Body of pancreas (tissue), 4 donors: ENCODE measurements at regions not wholly inside any gene's neighbourhood (a gene's known extent, or its start where the extent isn't known, plus 50 kb on each side); places are given as distances from the start of the nearest gene placed in this dataset.
"Not testable (repeated sequence)": the region's sequence is repeated elsewhere in the genome, so short reads cannot be mapped to it uniquely, and the experiment has no call there.

Experiments
- ATAC-seq: fragments of 150-250 bp; one replicate; pipeline ENCODE4 v1.9.1; 2016
- DNase-seq, 4 donors: peaks; one replicate each; pipeline ENCODE4 v3.0.0-alpha.2; 2019
- H3K27ac ChIP-seq, 4 donors: fragments of 200-600 bp; sonication (generic); 1 replicate in 3 of 4; 2 replicates in 1 of 4; pipeline versions ENCODE4 v1.5.1 to v1.6.1; 2016 to 2019; ENCODE audit warnings: mild to moderate bottlenecking in 1 of 4, mixed read lengths in 1 of 4, moderate library complexity in 1 of 4
- H3K27me3 ChIP-seq, 2 donors: fragments of 200-600 bp; sonication (generic); one replicate each; pipeline ENCODE4 v1.6.0; 2016; ENCODE audit warnings: mild to moderate bottlenecking in 1 of 2
- H3K36me3 ChIP-seq, 2 donors: fragments of 200-600 bp; sonication (generic); replicated peaks in 1 of 2; 2 replicates each; pipeline ENCODE4 v1.5.1; 2016; ENCODE audit warnings: low read depth in 2 of 2; ENCODE audit not compliant: insufficient read depth in 1 of 2
- H3K4me1 ChIP-seq: fragments of 200-600 bp; sonication (generic); one replicate; pipeline ENCODE4 v1.6.0; 2016
- H3K4me3 ChIP-seq, 2 donors: fragments of 200-600 bp; sonication (generic); 1 replicate in 1 of 2; 2 replicates in 1 of 2; pipeline ENCODE4 v1.5.1; 2016 to 2019
- H3K9me3 ChIP-seq, 3 donors: fragments of 200-600 bp; sonication (generic); 1 replicate in 2 of 3; 2 replicates in 1 of 3; pipeline ENCODE4 v1.5.1; 2016
- CTCF ChIP-seq, 7 experiments: fragments of 450-650 bp in 4 of 7; fragments of 200-600 bp in 3 of 7; sonication (generic) in 3 of 7; IDR thresholded peaks; one replicate each; pipeline ENCODE4 v1.5.1; 2016 to 2019; ENCODE audit warnings: antibody characterized with exemption in 7 of 7
- POLR2A ChIP-seq, 3 donors: fragments of 450-650 bp; IDR thresholded peaks; one replicate each; pipeline ENCODE4 v1.6.1; 2016; ENCODE audit warnings: antibody characterized with exemption in 3 of 3, mild to moderate bottlenecking in 2 of 3
- WGBS, 2 donors: methylation state at CpG; one replicate each; pipeline ENCODE4 v1.1.5; 2017; 5-methylcytosine and 5-hydroxymethylcytosine counted together
- intact Hi-C: fragments of 100-400 bp; cut with DNase I; formaldehyde crosslinking; loops from one replicate; pipeline ENCODE4 v1.15.1; 2023

- intact Hi-C loops, result no loop called here
- Histone ChIP-seq H3K4me1 (no peaks in the 10 kb centered on the region), H3K36me3 (no peaks in the 10 kb centered on the region), H3K9me3 (no peaks in the 10 kb centered on the region), H3K4me3 (no peak overlapping the region), H3K27me3 (no peaks in the 10 kb centered on the region), H3K27ac (no peak overlapping the region)
- 80 to 86% methylated on average over 12 of the region's 12 CpGs for WGBS, 2 donors
- no peak for TF ChIP-seq CTCF (IDR thresholded peaks at IDR 0.05)
- no peak for TF ChIP-seq POLR2A (IDR thresholded peaks at IDR 0.05)
- DNase-seq, result no peak
- no peak for ATAC-seq
Measured at GRCh38 chr21:19224090-19224489, 820.5 kb upstream of the TMPRSS15 start.

GRCh38 chr21:19228226-19228625 lies 824.6 kb upstream of the TMPRSS15 start:
- DNase-seq (no peak), ATAC-seq (no peak)
- Histone ChIP-seq H3K9me3 (no peaks in the 10 kb centered on the region), H3K4me1 (no peaks in the 10 kb centered on the region), H3K36me3 (no peaks in the 10 kb centered on the region), H3K4me3 (no peak overlapping the region), H3K27me3 (no peaks in the 10 kb centered on the region), H3K27ac (no peak overlapping the region)
- no peak for TF ChIP-seq POLR2A (IDR thresholded peaks at IDR 0.05)
- no peak for TF ChIP-seq CTCF (IDR thresholded peaks at IDR 0.05)
- intact Hi-C loops, result no loop called here
- WGBS, 2 donors, result 26 to 42% methylated on average over 1 of the region's 1 CpG

- H3K36me3 ChIP-seq, intact Hi-C loops, H3K4me3 ChIP-seq, DNase-seq, H3K4me1 ChIP-seq, H3K9me3 ChIP-seq, ATAC-seq, H3K27me3 ChIP-seq, H3K27ac ChIP-seq: not testable (repeated sequence)
- WGBS, 2 donors, result 81 to 86% methylated on average over 12 of the region's 12 CpGs
Measured at GRCh38 chr21:19233841-19234240, 830.3 kb upstream of the TMPRSS15 start.

- WGBS, 2 donors, result 74% methylated on average over 9 of the region's 9 CpGs
- Histone ChIP-seq H3K4me1 (no peaks in the 10 kb centered on the region), H3K4me3 (no peak overlapping the region), H3K27ac (no peak overlapping the region), H3K27me3 (no peaks in the 10 kb centered on the region), H3K9me3 (no peaks in the 10 kb centered on the region), H3K36me3 (no peaks in the 10 kb centered on the region)
- intact Hi-C loops, result no loop called here
- TF ChIP-seq POLR2A (IDR thresholded peaks at IDR 0.05), result no peak
- TF ChIP-seq CTCF (IDR thresholded peaks at IDR 0.05), result no peak
- no peak for DNase-seq
- ATAC-seq, result no peak
Measured at GRCh38 chr21:19236209-19236608, 832.6 kb upstream of the TMPRSS15 start.

GRCh38 chr21:19237608-19238007 lies 834.0 kb upstream of the TMPRSS15 start:
- no peak overlapping the region for H3K27ac ChIP-seq
- DNase-seq (no peak), ATAC-seq (no peak)
- TF ChIP-seq POLR2A (IDR thresholded peaks at IDR 0.05), result no peak
- TF ChIP-seq CTCF (IDR thresholded peaks at IDR 0.05), result no peak
- H3K27me3 ChIP-seq, result no peaks in the 10 kb centered on the region
- no peak overlapping the region for H3K4me3 ChIP-seq
- H3K4me1 ChIP-seq, result no peaks in the 10 kb centered on the region
- no peaks in the 10 kb centered on the region for H3K9me3 ChIP-seq
- WGBS, 2 donors, result 35 to 43% methylated on average over 1 of the region's 1 CpG
- H3K36me3 ChIP-seq, result no peaks in the 10 kb centered on the region
- intact Hi-C loops, result no loop called here
